HUES48 (cell line): ENCODE measurements at regions not wholly inside any gene's neighbourhood (a gene's known extent, or its start where the extent isn't known, plus 50 kb on each side); places are given as distances from the start of the nearest gene placed in this dataset.

ENCODE experiments used
- H3K27ac ChIP-seq: one replicate; pipeline ENCODE4 v1.7.0; 2013; ENCODE audit warnings: low read depth, low read length, inconsistent platforms
- H3K27me3 ChIP-seq: 2 replicates; pipeline ENCODE4 v1.6.1; 2013; ENCODE audit warnings: mild to moderate bottlenecking, low read length; ENCODE audit not compliant: control insufficient read depth, insufficient read depth
- H3K36me3 ChIP-seq: 2 replicates; pipeline ENCODE4 v1.6.1; 2013; ENCODE audit warnings: low read length; ENCODE audit not compliant: control insufficient read depth, insufficient read depth
- H3K4me1 ChIP-seq: 2 replicates; pipeline ENCODE4 v1.6.1; 2013; ENCODE audit warnings: mild to moderate bottlenecking, low read length; ENCODE audit not compliant: control insufficient read depth, insufficient read depth
- H3K4me3 ChIP-seq: 2 replicates; pipeline ENCODE4 v1.5.1; 2013; ENCODE audit warnings: mild to moderate bottlenecking, low read depth, low read length
- H3K9ac ChIP-seq: 2 replicates; pipeline ENCODE4 v1.6.1; 2013; ENCODE audit warnings: mild to moderate bottlenecking, low read depth, low read length, moderate library complexity
- H3K9me3 ChIP-seq: 2 replicates; pipeline ENCODE4 v1.6.1; 2013; ENCODE audit warnings: low read length; ENCODE audit not compliant: control insufficient read depth, insufficient read depth

DNA sequence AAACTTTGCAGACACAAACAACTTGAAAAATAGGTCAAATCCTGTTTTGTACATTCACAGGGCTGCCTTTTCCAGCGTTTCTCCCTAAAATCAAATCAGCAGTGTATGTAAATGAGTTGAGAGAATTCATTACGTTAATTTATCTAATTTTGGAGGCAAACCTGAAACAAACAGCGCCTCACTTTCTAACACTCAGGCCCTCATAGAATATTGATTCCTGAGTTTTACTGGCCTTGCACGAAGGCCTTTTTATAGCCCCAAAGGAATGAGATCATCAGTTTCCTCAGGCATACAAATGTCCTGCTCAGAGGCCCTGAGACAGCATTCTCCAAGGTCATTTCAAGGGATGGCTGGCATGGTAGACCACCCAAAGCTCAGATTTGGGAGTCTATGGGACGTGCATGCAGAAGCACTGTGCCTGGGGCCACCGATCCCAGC is 131.7 kb upstream of the CHST15 start:
- H3K9ac ChIP-seq, result no peak overlapping the region
- H3K27ac ChIP-seq, result no peak overlapping the region
- no peaks in the 10 kb centered on the region for H3K27me3 ChIP-seq
- H3K9me3 ChIP-seq, result peaks cover 16% of the 10 kb centered on the region
- H3K4me1 ChIP-seq, result peaks cover 4% of the 10 kb centered on the region
- no peaks in the 10 kb centered on the region for H3K36me3 ChIP-seq
- H3K4me3 ChIP-seq, result no peak overlapping the region

DNA sequence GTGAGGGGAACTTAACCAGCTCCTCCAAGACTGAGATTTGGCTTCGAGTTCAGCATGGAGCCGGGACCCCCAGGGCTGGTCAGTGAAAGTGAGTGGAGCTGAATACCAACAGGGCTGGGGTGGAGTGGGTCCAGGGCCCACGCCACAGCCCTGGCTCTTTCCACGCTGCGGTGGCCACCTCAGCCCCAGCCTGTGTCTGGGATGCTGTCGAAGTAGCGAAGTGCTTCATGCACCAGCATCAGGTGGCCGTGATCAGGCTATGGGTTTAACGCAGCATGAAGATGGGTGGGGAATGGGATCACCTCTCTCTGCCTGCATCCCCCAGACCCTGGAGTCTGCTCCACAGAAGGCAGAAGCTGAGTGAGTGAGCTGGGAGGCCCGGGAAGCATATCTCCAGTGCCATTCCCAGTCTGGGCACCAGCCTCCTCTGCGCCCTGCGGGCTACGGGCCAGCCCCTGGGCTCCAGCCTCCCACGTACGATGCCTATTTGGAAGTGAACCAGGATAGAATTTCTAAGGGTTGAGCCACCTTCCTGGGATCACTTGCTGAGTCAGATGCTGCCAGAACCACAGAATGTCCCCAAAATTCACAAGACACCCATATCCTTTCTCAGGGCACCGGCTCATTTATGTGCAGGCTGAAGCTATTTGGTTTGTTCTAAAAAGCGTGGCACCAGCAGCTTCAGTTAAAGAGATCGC is 131.1 kb upstream of the CHST15 start:
- H3K9me3 ChIP-seq, result peaks cover 11% of the 10 kb centered on the region
- no peaks in the 10 kb centered on the region for H3K27me3 ChIP-seq
- H3K4me1 ChIP-seq, result peaks cover 4% of the 10 kb centered on the region
- H3K9ac ChIP-seq, result no peak overlapping the region
- H3K27ac ChIP-seq, result no peak overlapping the region
- H3K36me3 ChIP-seq, result no peaks in the 10 kb centered on the region
- no peak overlapping the region for H3K4me3 ChIP-seq

DNA sequence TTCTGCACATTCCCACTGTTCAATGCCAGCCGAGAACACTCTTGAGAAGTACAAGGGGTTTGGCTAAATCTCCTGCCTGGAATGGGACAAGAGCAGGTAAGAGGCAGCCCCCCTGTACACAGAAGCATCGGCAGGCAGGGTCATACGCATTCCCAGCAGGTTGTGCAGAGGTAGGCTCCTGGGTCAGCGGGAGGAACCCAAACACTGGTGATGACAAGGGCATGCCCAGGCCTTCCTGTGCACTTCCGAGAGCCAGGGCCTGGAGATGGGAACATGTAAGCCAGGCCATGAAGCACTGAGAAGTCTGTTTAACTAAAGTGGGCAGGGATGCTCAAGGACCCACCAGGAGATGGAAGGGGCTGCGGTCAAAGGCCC is 130.3 kb upstream of the CHST15 start:
- peaks cover 6% of the 10 kb centered on the region; the same call in 1 of the 2 replicates for H3K9me3 ChIP-seq
- no peaks in the 10 kb centered on the region for H3K27me3 ChIP-seq
- no peak overlapping the region for H3K4me3 ChIP-seq
- no peak overlapping the region for H3K27ac ChIP-seq
- H3K36me3 ChIP-seq, result no peaks in the 10 kb centered on the region
- H3K9ac ChIP-seq, result no peak overlapping the region
- H3K4me1 ChIP-seq, result peaks cover 4% of the 10 kb centered on the region

DNA sequence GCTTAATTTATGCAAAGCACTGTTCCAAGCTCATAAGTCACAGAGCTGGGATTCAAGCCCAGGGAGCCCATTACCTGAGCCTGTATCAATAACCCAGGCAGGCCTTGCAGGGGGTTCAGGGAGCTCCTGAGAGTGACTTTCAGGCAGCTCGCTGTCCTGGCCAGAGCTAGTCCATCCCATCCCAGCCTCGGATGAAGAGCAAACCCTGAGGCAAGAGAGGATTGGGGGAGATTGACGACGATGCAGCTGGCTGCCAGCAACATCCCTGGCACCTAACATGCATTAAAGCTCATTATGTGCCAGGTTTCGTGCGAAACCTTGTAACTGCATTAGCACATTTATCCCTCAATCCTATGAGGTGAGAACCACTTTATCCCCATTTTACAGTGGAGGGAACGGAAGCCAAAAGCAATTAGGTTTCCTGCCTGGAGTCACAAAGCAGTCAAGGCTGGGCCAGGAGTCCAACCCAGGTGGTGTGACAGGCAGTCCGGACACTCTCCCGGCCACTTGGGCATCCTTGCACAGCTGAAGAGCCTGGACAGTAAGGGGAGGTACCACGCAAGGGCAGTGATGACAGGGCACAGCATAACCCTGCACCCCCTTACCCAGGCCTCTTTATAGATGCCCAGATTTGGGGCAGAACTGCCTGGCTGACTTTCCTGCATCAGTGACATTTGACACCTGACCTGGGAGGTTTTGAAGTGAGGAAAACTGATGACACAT is 129.8 kb upstream of the CHST15 start:
- H3K36me3 ChIP-seq, result no peaks in the 10 kb centered on the region
- no peak overlapping the region for H3K27ac ChIP-seq
- no peak overlapping the region for H3K9ac ChIP-seq
- no peaks in the 10 kb centered on the region for H3K27me3 ChIP-seq
- H3K9me3 ChIP-seq, result 0 out of 2 replicates have a peak, but pooled peaks cover 6% of the 10 kb centered on the region
- peaks cover 4% of the 10 kb centered on the region for H3K4me1 ChIP-seq
- H3K4me3 ChIP-seq, result no peak overlapping the region

DNA sequence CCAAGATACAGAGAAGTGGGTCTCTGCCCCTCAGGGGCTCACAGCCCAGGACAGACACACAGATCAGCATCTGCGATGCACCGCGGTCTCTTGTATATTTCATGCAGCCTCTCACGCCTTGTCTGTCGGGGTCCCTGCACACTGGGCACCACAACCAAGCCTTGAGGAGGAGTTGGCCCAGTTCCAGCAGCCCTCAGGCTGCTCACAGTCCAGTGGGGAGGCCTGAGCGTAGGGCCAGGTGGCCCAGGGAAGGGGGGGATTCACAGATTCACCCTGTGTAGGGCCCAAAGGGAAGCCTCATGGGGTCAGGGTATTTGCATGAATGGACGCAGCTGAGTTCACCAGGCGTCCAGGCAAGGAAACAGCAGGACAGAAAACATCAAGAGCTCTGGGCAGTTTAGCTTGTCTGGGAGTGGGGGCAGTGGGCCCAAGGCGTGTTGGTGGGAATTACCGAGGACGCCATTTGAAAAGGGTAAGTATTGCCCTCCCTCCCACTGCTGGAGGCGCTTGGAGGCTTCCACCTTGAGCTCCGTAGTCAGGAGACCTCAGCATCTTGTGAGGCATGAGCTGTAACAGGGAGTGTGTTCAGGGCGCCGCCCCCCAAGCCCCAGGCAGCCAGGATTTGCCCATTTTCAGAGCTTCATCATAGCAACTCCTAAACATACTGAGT is 129.1 kb upstream of the CHST15 start:
- no peak overlapping the region for H3K27ac ChIP-seq
- no peak overlapping the region for H3K9ac ChIP-seq
- H3K36me3 ChIP-seq, result no peaks in the 10 kb centered on the region
- no peaks in the 10 kb centered on the region for H3K27me3 ChIP-seq
- 0 out of 2 replicates have a peak, but pooled peaks cover 6% of the 10 kb centered on the region for H3K9me3 ChIP-seq
- peaks cover 4% of the 10 kb centered on the region for H3K4me1 ChIP-seq
- H3K4me3 ChIP-seq, result no peak overlapping the region

DNA sequence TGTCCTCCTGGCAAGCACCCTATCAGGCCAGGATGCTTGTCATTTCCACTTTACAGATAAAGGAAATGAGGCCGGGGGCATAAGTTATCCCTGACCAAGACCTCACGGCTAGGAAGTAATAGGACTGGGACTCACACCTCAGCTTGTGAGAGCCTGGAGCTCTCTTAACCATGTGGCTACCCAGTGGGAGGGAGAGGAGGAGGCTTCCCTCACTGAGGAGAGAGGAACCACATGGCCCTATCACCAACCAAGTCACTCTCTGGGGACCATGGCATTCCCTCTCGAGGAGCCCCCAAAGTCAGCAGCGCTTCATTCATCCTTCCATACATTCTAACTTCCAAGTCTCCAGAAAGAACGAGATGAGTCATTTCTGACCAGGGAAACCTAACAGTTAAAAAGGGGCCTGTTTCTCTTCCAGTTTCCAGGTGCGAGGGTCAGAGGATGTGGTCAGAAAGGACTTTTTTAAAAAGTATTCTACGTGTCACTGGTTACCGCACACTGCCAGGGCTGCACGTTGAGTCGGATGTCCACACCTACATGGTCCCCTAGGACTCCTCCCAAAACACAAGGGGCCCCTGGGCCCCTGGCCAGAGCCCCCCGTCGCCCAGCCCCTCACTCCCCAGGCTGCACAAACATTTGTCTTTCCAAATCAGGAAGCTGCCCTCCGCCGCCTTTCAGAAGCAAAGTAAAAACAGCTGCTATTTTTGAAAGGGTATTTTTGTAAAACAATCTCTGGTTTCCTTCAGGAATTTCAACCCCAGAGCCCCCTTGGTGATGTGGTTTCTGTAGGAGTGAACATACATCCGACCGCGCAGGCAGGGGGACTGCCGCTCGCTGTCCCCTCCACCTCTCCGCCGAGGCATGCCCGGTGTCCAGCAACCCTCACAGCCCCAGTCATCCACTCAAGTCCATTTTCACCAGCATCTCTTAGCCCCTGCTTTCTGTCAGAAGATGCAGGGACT is 128.2 kb upstream of the CHST15 start:
- H3K27ac ChIP-seq, result no peak overlapping the region
- no peak overlapping the region for H3K9ac ChIP-seq
- H3K4me3 ChIP-seq, result no peak overlapping the region

DNA sequence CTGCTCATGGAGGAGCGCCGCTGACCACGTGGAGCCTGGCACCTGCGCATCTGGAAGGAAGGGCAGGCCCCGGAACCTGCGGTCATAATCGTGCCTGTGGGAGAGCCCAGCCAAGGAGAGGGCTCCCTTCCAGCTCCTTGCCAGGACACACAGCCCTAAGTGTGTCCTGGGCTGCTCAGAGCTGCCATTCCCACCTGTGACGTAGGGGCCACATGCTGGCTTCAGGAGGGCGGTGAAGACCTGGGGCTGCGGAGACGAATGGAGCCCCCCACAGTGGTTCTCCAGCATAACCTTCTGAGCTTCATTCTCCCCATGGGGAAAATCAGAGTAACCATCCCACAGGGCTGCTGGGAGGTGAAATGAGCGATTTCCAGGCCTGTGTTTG is 127.6 kb upstream of the CHST15 start:
- no peak overlapping the region for H3K9ac ChIP-seq
- H3K27me3 ChIP-seq, result no peaks in the 10 kb centered on the region
- H3K9me3 ChIP-seq, result no peaks in the 10 kb centered on the region
- peaks cover 4% of the 10 kb centered on the region for H3K4me1 ChIP-seq
- H3K27ac ChIP-seq, result no peak overlapping the region
- H3K4me3 ChIP-seq, result no peak overlapping the region
- H3K36me3 ChIP-seq, result no peaks in the 10 kb centered on the region

More for the DNA sequence above, 128.2 kb upstream of the CHST15 start:
- no peaks in the 10 kb centered on the region for H3K27me3 ChIP-seq
- peaks cover 4% of the 10 kb centered on the region for H3K4me1 ChIP-seq
- no peaks in the 10 kb centered on the region for H3K36me3 ChIP-seq
- no peaks in the 10 kb centered on the region for H3K9me3 ChIP-seq

DNA sequence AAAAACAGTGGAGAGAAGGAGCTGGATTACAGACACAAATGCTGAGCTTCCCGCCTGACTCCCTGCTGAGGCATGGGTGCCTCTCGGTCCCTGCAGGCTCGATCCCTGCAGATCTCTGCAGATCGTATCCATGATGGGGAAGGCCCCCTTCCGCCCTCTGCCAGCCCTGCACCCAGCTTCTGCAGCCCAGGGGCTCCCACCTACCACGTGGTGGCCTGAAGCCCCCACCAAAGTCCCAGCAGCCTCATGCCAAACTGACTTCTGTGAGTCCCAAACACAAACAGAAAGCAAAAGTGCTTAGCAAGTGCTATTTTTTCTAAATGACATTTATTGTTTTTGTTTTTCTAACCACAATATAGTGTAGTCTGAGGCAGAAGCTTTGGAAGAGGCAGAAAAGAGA is 127.1 kb upstream of the CHST15 start:
- Histone ChIP-seq H3K4me3 (no peak overlapping the region), H3K4me1 (peaks cover 4% of the 10 kb centered on the region), H3K36me3 (no peaks in the 10 kb centered on the region), H3K9me3 (no peaks in the 10 kb centered on the region), H3K27me3 (no peaks in the 10 kb centered on the region), H3K9ac (no peak overlapping the region), H3K27ac (no peak overlapping the region)

DNA sequence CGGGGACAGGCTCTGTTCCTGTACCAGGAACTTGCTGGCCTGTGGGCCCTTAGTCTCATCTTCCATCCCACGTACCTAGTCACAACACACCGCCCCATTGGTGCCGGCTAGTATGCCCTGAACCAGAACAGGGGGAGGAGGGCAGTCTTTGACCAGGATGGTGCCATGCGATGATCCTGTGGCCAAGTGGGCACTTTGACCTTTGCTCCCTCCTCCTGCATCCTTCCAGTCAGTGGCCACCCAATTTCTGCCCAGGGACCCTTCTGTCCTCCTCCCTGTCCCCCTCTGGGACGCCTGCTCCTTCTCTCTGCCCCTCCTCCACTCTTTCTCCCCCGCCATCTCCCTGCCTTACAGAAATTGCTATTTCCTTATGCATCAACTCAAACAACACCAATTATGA is 126.3 kb upstream of the CHST15 start:
- no peak overlapping the region for H3K9ac ChIP-seq
- no peaks in the 10 kb centered on the region for H3K36me3 ChIP-seq
- H3K4me1 ChIP-seq, result peaks cover 4% of the 10 kb centered on the region
- H3K27ac ChIP-seq, result no peak overlapping the region
- no peaks in the 10 kb centered on the region for H3K9me3 ChIP-seq
- no peak overlapping the region for H3K4me3 ChIP-seq
- no peaks in the 10 kb centered on the region for H3K27me3 ChIP-seq

DNA sequence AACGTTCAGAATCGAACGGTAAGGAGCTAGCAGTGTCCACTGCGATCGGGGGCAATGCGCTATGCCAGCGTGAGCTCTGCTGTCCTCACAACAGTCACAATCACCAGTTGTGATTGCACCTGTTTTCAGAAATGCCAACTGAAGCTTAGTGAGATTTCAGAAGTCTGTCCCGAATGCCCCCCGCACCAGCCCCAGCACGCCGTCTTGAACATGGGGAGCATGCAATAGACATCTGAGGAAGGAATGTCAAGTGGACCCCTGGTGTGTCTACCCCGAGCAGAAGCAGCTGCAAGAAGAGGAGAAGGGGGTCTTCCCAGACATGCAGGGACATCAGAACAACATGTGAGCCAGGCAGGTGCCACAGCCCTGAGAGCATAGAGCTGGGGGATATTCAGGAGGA is 125.7 kb upstream of the CHST15 start:
- peaks cover 4% of the 10 kb centered on the region for H3K4me1 ChIP-seq
- H3K27me3 ChIP-seq, result no peaks in the 10 kb centered on the region
- H3K4me3 ChIP-seq, result no peak overlapping the region
- H3K9ac ChIP-seq, result no peak overlapping the region
- no peak overlapping the region for H3K27ac ChIP-seq
- no peaks in the 10 kb centered on the region for H3K36me3 ChIP-seq
- no peaks in the 10 kb centered on the region for H3K9me3 ChIP-seq
